ENCODE measurements at regions not wholly inside any gene's neighbourhood (a gene's known extent, or its start where the extent isn't known, plus 50 kb on each side); places are given as distances from the start of the nearest gene placed in this dataset.
"Not testable (repeated sequence)": the region's sequence is repeated elsewhere in the genome, so short reads cannot be mapped to it uniquely, and the experiment has no call there.

DNA sequence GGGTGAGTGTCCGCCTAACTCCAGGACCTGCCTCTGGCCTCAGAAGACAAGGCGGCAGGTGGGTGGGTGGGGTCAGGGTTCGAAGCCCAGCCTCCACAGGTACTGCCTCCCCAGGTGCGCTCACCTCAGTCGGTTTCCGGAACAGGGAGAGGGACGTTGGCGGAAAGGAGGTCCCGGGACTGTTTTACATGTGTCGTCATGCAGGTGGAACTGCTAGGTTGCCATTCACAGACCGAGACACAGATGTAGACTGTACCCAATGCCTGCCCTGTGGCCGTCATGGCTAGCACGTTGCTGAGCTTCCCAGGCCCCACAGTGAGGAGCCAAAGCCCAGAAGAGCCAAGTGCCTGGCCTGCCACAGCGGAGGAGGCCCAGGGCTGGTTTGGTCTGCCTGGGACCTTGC, 284.0 kb upstream of the HS6ST1 start:
- no peak for DNase-seq

DNA sequence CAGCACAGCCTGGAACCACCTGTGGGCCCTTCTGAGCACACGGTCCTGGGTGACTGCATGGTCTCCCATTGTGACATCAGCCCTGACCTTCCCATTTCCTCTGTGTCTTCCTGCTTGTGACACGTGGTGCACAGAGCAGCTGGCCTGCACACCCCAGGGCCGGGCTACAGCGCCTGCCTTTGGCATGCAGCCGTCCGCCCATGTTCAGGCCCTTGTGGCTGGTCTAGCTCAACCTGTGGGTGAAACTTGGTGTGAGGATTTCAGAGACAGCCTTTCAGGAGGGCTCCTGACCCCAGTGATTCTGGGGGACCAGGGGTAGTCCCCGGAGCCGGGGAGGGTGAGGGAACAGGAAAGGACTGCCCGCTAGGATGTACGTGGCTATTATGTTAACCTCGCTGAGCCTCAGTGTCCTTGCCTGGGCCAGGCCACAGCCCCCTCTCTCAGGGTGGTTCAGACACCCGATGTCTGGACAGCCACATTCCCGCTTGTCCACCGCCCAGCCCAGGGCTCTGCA, 284.8 kb upstream of the HS6ST1 start:
- no peak for DNase-seq

DNA sequence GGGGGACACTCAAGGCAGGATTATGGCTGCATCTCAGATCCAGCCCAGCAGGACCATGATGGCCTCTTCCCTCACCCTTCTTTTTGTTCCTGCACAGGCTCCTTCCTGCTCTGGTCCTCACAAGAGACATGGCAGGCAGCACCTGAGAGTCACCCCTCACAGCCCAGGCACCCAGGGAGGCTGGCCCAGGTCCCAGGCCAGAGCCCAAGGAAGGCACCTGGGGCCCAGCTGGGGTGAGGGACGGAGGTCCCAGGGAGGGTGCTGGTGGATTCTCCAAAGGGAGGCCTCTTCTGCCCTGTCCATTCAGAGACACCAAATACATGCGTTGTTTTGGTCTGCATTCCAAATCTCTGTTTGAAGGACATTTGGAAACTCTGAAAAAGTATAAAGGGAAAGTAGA, 285.4 kb upstream of the HS6ST1 start:
- DNase-seq: no peak

DNA sequence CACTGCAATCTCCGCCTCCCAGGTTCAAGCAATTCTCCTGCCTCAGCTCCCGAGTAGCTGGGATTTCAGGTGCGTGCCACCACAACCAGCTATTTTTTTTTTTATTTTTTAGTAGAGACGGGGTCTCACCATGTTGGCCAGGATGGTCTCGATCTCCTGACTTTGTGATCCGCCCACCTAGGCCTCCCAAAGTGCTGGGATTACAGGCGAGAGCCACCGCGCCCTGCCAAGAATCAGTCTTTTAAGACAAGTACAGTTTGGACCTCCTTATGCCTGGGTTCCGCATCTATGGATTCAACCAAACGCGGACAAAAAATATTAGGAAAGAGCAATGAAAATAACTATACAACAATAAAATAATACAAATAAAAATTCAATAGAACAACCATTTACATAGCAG, 285.9 kb upstream of the HS6ST1 start:
- DNase-seq: not testable (repeated sequence)

DNA sequence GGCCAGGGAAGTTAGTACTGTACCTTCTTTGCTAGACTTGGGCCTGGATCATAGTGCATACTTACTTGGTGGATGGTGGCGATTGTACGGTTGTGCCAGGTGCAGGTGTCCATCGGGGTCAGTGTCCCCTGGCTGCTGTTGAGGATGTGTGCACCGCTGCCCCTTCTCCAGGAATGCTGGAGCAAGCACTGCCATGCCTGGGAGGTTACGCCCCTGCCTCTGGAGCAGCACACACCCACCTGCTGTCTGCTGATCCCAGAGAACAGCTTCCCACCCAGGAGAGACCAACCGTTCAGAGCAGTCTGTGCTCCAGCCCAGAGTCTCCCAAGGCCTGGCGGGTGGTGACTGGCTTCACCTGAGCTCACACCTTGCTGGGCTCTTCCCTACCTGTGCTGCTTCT, 286.8 kb upstream of the HS6ST1 start:
- no peak for DNase-seq

DNA sequence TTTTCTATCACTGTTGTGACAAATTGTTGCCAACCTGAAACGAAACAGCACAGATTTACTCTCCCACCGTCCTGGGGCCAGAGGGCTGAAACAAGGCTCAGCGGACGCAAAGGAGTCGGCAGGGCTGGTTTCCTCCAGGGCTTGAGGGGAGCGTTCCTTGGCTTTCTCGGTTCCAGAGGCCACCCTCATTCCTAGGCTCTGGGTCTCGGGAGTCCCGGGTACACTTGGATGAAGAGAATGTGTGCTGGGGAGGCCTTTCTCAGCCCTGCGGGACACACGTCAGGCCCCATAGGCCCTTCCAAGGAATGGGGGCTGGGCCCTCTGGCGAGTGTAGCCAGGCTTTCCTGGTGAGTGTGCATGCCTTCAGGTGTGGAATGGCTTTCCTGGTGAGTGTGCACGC, 287.3 kb upstream of the HS6ST1 start:
- DNase-seq: no peak

DNA sequence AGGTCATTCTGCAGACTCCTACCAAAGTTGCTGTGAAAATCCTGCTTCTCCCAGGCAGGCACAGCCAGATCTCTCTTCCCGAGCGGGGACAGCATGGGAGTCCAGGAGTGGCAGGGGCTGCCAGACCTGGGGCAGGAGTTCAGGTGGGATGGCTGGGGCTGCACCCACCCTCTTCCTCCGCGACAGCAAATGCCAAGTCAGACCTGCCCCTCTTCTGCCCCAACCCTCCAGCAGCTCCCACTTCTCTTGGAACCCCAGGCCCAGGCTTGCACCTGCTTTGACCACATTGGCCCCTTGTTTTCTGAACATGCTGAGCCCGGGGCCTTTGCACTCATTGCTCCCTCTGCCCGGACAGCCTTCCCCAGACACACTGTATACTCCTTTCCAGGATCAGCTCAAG, 288.2 kb upstream of the HS6ST1 start:
- DNase-seq: no peak

DNA sequence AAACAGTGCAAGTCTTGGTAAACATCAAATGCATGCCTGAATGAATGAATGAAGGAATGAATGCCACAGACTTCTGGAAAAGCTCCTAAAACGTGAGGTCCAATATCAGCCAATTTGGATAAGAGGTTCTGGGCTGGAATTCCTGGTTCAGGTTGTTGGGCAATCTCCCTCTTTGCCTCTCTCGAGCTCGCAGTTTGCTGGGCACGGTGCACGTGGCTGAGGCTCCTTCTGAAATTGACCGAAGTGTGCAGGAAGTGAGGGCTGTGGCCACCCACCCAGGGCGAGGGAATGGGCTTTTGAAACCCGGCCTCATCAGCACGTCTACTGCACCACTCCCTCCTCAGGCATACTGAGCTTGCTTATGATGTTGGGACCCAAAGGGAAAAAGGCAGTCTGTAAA, 288.8 kb upstream of the HS6ST1 start:
- no peak for DNase-seq

DNA sequence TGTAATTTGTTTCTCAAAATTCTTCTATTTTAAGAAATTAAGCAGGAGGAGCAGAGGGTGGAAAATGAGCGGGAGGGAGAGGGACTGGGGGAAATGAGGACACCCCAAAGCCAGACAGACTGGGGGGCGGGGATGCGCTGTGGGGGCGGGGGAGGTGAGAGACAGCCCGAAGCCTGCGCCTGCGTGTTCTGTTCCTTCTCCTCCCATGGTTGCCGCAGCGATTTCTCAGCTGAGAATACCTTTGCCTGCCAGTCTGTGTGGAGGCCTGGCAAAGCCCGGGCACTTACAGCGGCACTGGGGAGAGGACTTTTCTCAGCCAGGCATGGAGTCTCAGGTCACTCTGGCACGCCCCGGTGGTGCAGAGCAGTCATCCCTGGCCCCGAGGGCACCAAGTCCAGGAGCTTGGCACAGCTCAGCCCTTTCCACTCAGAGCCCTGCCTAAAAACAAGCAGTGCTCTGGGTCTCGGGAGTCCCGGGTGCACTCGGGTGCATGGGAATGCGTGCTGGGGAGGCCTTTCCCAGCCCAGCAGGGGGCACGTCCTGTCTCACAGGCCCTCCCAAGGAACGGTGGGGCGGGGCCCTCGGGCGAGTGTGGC, 289.3 kb upstream of the HS6ST1 start:
- DNase-seq: no peak

DNA sequence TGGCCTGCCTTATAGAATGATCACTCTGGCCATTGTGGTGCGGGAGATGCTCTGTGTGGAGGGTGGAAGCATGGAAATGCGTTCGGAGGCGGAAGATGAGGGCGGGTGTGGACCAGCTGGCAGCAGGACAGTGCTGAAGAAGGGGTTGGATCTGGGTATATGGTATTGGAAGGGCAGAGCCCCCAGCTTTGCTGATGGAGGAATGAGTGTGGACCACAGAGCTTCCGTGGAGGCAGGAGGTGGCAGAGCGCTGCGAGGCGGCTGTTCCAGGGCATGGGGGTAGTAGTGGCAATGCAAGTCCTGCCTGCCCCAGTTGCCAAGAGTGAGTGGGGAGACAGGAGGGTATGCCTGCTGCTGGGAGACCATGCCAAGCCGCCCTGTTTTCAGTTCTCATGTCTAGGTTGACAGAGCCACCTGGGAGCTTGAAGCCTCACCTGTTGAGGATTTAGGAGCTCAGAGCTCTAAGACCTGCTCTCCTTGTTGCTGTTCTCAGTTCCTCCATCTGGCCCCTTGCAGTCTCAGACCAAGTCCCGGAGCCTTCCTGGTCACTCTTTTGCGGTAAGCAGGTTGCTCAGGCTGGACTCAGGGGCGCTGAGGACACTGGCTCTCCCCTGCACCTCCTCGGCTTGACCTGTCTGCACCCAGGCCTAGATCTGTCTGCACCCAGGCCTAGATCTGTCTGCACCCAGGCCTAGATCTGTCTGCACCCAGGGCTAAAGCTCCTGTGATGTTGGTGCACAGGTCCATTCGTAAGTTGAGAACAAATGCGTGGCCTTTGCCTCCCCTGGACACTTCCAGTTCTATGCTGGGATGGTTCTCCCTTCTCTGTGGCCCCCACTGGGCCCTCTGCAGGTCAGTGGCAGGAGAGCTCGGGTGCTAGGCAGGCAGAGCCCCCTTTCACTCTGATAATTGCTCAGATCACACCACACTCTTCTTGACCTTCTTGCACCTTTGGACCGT, 290.5 kb upstream of the HS6ST1 start:
- no peak for DNase-seq

DNA sequence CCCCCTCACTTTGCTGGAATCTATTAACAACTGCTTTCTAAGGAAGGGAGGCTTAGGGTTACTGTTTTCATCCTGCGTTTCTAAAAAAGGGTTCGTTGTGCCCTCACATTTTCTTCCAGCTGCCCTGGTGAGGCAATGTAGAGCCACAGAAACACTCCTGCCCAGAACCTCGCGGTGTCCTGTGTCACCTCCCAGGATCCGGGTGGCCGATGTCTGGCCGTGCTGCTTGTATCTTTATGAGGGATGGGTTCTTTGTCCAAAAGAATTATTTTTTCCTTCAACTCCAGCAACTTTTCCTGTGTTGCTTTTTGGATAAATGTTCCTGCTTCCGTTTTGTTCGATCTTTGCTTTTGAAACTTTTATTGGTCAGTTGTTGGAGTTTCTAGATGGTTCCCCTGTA, 291.8 kb upstream of the HS6ST1 start:
- no peak for DNase-seq

DNA sequence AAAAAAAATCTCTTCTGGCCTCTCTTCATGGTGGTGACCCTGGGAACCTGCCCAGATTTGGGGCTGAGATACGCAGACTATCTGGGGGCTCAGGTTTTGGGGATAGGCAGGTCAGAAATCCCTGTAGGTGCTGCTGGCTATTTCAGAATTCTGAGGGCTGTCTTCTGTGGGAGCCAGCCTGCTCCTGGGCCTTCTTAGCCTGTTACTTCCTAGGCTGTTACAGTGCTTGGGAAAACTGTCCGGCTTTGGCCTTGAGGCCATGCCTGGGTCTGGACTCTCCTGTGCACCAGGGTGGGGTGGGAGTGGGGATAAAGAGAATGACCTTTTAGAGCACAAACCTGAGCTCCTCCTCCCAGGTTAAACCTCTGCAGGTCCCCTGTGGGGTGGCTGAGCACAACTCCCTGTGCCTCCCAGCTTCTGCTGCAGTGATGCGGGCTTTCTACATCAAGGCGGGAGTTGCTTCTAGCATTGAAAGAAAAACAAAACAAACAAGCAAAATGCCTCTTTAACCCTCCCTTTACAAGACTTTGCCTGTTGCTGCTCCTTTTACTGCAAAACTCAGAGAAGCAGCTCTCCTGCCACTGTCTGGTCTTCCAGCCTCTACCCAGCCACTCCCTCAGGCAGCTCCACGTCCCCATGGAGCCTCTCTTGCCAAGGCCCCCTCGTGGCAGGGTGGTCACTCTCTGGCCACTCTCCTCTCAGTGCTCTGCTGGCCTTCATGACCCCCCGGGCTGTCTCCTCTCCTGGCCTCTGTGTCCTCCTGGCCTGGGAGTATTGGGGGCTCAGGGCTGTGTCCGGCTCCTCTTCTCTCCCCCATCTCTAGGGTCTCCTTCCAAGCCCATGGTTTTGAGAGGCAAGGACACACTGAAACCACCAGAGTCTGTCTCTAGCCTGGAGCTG, 293.0 kb upstream of the HS6ST1 start:
- DNase-seq: no peak

DNA sequence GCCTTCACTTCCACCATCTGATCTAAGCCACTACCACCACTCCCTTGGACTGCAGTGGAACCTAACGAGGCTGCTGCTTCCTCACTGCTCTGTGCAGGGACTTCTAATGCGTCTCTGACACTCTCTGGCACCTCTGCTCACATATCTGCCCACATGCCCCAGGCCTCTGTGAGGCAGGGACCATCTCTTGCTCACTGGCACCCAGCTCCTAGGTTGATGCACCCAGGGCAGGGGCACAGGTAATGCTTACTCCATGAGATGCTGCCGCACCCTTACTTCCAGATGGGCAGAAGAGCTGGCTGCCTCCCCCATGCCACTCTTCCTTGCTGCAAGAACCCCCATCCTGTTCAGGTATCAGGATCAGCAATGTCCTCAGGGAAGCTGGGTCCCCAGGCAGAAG, 294.0 kb upstream of the HS6ST1 start:
- no peak for DNase-seq

DNA sequence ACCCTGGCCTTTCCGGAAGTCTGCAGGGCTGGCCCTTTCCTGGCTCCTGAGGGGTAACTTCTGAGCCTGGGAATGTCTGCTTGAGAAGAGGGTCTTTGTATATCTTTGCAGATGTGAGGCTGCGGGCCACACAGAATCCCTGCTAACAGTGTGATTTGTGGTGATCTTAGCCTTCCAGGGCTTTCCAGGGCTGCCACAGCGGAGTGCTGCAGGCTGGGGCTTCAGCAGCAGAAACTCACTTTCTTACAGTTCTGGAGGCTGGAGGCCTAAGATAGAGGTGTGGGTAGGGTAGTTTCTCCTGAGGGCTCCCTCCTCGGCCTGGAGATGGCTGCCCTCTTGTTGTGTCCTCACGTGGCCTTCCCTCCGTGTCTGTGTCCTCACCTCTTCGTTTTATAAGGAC, 294.7 kb upstream of the HS6ST1 start:
- DNase-seq: no peak

DNA sequence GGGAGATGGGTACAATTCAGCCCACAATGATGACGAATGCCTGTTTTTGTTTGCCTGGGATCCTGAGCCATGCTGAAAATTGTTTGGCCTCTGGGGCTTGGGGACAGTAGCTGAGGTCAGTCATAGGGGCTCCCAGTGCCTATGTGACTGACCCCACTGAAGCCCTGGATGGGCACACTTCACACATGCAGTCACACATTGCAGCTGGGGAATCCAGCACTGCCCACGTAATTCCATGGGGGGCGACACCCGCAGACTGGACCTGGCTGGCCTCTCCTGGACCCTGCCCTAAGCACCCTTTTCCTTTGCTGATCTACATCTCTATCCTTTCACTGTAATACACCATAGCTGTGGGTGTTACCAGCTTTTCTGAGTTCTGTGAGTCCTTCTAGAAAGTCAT, 295.2 kb upstream of the HS6ST1 start:
- DNase-seq: no peak

DNA sequence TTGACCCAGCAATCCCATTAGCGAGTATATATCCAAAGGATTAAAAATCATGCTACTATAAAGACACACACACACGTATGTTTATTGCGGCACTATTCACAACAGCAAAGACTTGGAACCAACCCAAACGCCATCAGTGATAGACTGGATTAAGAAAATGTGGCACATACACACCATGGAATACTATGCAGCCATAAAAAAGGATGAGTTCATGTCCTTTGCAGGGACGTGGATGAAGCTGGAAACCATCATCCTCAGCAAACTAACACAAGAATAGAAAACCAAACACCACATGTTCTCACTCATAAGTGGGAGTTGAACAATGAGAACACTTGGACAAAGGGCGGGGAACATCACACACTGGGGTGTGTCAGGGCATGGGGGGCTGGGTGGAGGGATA, 296.2 kb upstream of the HS6ST1 start:
- DNase-seq: not testable (repeated sequence)

DNA sequence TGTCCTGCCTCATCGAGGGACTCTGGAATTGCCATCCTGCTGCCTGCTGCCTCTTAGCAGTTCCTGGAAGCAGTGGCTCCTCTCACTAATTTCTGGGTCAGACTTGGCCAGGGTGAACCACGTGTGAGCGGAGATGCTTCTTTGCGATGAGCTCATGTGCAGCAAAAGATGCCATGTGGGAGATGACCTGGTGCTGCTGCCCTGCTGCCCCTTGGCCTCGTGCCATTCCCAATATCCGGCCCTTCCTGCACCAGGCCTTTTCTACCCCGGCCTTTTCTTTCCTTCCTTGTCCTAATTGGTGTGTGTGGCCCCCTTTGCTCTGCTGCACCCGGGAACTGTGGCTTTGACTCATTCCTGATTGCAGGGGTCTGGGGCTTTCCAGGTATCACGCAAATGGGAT, 296.9 kb upstream of the HS6ST1 start:
- DNase-seq: no peak

DNA sequence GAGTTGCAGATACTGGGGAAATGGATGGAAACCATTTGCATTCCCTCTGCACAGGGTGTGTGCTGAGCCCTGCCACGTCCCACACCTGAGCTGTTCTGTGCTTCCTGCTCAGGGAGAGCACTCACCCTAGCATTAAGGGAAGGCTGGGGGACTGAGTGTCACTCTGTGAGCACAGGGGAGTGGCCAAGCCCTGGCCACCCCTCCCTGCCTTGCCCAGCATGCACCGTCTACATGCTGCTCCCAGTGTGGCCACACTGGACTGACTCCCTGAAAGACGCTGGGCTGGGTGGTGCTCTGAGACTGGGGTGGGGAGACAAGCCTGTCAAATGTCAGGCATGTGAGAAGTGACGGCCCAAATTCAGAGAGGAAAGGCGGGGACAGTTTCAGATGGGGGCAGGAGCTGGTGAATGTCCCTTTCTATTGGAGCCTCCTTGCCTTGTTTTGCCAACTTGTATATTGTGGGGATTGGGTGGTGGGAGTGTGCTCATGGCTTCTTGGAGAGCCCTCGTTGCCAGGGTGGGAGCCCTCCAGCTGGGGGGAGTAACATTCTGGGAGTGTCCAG, 298.4 kb upstream of the HS6ST1 start:
- DNase-seq: no peak

DNA sequence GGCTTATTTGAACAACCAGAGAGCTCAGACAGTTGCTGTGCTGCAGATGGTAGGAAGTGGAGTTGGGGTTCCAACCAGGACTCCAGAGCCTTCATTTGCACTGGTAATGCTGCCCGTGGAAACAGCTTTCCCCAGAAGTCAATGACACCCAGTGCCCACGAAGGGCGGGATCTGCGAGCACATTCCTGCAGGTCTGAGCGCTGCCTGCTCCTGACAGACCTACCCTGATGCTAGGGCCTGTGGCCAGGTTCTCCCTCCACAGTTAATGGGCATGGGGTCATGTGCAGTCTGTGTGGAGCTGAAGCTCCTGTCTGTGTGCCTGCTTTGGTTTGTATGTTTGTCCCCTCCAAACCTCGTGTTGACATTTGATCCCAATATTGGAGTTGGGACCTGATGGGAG, 299.0 kb upstream of the HS6ST1 start:
- no peak for DNase-seq

DNA sequence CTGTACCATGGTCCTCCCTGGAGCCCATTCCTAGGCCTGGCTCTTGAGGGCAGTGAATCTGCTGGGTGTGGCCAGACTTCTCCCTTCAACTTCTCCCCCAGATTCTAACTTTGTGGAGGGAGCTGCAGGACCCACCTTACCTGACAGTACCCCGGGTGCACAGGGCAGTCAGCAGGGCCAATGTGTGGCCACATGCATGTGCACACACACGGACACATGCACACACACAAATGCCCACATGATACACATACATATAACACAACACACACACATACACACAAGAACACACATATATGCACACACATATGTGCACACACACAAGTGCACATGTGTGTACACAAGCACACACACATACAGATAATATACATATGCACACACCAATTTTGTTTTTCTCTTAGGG, 300.0 kb upstream of the HS6ST1 start:
- no peak for DNase-seq

DNA sequence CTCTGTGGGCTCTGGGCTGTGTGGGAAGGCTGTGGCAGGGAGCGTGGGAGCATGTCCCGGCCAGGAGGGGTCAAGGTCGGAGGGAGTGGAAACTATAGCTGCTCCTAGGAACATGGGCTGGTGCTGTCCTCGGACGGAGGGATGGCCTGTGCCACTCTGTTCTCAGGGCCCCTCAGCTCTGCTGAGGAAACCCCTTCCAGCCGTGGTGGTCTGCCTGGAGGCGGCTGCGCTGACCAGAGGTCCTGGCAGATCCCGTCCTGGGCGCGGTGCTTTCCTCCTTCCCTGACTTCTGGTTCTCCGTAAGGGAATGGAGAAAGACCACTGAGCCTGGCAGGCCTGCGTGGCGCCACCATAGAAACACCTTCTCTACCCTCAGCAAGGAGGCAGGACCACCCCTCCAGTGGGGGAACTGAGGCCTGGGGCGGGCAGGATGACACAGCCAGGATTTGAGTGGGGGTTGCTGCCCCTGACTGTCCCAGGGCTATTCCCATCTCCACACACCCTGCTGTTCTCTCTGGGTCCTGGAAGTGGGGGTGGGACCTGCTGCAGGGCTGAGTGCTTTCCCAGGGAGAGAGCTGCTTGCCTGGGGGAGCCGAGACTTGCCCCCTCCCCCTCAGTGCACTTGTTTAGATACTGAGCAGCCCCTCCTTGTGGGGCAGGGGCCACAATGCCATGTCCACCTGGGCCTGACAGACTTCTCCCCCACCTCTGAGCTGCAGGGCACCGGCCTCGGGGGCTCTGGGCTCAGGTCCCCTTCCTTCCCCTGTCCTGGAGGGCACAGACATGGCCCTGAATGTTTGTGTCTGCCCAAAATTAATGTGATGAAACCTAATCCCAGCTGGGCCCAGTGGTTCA, 301.0 kb upstream of the HS6ST1 start:
- no peak for DNase-seq

DNA sequence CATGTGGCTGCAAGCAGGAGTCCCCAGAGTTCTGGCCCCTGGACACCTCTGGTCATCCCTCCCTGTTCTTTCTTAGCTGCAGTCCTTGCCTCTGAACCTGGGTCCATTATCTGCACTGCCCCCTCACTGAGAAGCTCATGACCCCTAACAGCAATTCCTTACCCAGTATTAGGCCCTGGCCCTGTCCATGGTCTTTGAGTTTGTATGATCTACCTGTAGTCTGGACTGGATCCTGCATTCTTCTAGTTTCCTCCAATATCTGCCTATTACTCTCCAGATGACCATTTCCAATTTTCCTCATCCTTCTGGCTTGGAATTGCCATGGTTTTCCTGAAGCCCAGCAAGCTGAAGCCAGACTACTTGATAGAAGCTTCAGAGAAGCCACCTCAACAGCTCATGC, 302.4 kb upstream of the HS6ST1 start:
- no peak for DNase-seq
